Fibroblast of skin of left quadriceps (primary cell): ENCODE measurements at regions not wholly inside any gene's neighbourhood (a gene's known extent, or its start where the extent isn't known, plus 50 kb on each side); places are given as distances from the start of the nearest gene placed in this dataset.

Source experiments
- DNase-seq, 2 experiments: peaks; one replicate each; pipeline ENCODE4 v3.0.0-alpha.2; 2013; ENCODE audit warnings: low read depth in 2 of 2

DNA sequence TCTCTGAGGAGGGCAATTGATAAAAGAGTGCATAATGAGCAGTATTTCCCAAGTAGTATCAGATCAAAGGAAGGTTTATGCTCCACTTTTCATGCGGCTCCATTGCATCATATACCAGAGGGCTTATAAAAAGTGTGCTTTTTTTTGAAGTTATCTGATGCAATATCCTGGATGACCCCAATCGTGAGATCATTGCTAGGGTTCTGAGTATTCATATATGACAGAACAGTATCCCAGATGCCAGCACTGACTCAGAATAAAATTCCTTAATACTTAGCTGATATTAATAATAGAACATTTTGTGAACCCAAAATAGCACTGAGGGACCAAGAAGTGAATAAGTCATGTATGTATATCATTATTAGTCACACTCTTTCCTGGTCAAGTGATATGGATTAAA lies 945.5 kb upstream of the AGA start:
- DNase-seq: peak; percentile 5 to 7

- no peak for DNase-seq
Measured at GRCh38 chr4:178395798-178396197, 953.6 kb upstream of the AGA start.

DNA sequence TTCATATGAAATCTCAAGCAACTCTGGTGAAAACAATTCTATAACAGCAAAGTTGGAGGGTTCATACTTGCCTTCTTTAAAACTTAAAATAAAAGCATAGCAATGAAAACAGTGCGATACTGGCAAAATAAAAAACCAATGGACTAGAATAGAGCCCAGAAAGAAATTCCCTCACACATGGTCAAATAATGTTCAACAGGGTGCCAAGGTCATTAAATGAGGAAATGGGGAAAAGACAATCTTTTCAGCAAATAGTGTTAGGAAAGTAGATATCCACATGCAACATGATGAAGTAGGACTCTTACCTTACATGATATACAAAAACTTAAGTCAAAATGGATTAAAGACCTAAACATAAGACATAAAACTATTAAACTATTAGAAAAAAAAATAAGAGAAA lies 970.2 kb upstream of the AGA start:
- DNase-seq: no peak

DNA sequence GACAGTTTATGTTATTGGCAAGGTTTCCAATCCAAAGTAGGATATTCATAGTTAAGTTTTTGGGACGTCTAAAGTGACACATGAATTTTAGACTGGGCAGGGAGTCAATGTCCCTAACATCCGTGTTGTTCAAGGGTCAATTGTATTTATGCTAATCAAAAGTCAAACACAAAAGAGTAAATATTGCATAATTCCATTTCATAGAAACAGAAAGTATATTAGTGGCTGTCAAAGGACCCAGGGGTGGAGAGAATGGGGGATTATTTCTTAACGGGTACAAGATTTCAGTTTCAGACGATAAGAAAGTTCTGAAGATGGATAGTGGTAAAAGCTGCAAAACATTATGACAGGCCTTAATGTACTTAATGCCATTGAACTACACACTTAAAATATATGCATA lies 971.8 kb upstream of the AGA start:
- no peak for DNase-seq

DNA sequence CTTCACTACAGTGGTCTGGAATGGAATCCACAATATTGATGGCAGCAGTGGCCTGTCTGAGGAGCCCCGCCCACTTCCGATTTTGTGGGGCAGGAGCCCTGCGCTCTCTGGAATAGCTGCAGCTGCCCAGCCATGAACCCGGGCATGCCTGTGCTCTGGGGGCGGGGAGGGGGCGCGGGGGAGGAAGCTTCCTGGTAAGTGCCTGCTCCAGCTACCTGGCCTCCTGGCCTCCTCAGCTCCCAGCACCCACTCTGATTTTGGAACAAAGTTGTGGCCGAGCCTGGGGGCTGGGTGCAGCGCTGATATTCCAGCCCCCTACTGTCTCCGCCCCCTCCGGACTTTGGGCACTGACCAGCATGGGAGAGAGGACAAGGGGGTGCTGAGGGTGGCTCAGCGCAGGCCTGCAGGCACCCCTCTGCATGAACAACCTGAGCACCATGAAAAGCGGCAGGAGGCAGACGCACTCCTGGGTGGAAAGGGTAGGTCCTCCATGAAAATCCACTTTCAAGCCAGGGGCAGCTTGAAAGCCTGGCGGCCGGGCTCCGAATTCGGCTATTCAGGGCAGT lies 972.7 kb upstream of the AGA start:
- DNase-seq: no peak

DNA sequence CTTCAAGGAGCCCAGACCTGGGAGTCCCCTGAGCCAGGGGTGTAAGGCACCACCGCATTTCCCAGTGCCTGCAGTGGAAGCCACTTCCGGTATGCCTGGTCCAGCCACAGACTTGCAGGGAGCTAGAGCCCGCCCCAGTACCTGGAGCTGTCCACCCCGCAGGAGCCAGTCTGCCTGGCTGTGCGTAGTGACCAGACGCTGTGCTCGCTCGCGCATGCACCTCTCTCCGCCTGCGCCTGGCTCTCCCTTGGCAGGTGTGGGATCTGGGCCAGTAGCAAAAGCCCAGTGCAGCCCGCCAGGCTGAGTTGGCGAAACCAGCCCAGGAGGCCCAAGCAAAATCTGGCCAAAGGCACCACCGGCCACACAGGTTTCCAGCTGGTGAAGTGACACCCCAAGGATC lies 973.7 kb upstream of the AGA start:
- no peak for DNase-seq

GRCh38 chr4:178423366-178423765 lies 981.1 kb upstream of the AGA start:
- DNase-seq: no peak

- DNase-seq: no peak
Measured at GRCh38 chr4:178426871-178427270, 984.6 kb upstream of the AGA start.

- no peak for DNase-seq
Measured at GRCh38 chr4:178427663-178428062, 985.4 kb upstream of the AGA start.

DNA sequence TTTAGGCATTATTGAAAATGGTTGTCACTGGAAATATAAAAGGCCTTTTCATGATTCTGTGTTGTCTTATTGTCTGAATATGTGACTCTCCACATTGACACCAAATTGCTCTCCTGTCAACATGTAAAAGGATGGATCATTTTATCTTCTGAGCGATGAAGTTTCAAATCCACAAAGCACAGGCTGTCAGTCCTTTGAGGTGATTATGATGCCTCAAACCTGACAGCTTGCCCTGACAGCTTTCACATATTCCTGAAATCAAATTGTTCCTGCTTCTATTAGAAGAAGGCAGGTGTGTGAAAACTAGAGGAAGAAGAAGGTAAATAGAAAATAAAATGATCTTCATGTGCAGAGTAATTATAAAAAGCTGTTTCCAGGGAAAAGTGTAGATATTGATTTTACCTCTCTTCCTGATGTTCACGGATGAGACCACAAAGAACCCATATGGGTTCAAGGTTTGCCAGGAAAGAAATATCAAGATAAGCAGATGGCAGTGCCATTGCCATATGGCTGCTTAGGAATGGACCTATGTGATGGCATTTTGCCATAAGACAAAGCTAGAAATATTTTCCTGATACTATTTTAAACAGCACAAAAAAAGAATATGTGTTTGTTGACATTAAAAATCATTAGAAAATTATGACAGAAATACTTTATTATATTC lies 1006.3 kb upstream of the AGA start:
- DNase-seq: no peak

GRCh38 chr4:178450614-178451013 lies 1008.4 kb upstream of the AGA start:
- DNase-seq: no peak

- DNase-seq: no peak
Measured at GRCh38 chr4:178453057-178453456, 1010.8 kb upstream of the AGA start.

GRCh38 chr4:178457286-178457685 lies 1015.0 kb upstream of the AGA start:
- no peak for DNase-seq

GRCh38 chr4:178462710-178463109 lies 1020.5 kb upstream of the AGA start:
- DNase-seq: no peak

DNA sequence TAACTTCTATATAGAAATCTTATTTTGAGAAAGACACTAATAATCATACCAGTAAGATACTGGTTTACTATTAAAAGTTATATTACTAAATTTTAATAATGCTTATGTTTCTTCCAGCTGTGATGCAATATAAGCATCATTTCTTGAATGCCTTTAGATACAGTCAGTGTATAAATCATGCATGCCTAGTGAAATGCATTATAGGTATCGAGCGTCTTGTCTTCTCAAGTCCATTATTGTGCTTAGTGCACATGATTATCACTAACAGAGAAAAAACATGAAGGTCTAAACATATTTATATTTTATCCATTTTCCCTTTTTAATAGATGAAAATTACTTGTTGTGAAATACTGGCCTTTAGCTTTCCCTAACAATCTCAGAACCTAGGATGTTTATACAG lies 1021.5 kb upstream of the AGA start:
- no peak for DNase-seq

DNA sequence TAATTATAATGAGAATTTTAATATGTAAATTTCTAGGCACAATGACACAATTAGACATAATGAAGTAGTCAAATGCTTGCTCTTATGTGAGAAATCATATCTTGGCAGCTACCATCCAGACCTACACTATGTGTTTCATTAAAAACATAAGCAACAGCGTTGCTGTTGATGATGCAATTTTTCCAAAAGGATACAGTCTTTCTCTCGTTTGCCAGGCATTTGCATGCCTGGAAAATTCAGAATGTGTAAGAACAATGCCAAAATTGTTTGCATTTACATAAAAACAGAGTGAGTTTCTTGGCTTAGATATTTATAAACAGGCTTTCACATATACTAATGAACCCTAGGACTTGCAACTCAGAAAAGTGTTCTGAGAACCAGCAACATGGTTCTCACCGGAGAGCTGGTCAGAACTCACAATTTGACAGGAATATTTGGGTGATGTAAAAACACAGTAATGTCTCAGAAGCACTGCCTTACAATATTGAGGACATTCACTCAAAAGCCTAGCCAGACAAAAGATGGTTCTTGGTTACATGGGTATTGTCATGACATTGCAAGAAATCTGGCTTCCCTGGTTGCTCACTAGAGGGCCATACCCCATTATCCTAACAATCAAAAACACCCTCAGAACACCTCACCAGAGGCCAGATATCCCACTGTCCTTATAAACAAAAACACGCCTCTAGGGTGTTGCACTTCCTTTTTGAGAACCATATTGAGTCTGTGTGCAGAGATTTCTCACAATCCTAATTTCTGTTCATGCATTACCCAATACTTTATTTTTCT lies 1029.0 kb upstream of the AGA start:
- no peak for DNase-seq

- no peak for DNase-seq
Measured at GRCh38 chr4:178471994-178472393, 1029.8 kb upstream of the AGA start.

DNA sequence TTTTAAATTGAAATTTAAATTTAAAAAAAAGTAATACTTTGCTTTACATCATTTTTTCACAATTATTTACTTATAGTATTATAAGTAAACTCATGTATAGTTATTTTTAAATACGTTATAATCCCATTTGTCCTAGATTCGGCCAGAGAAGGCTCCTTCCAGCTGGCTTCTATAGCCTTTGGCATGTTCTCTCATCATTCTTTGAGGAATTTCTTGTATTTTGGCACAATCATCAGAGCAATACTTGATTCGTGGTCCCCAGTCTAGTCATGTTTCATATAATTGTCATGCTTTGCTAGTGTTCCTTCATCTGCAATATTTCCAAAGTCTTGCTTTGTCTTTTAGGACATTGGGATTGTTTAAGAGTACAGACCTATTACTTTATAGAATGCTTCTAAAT lies 1037.9 kb upstream of the AGA start:
- DNase-seq: no peak

- no peak for DNase-seq
Measured at GRCh38 chr4:178480881-178481280, 1038.6 kb upstream of the AGA start.

DNA sequence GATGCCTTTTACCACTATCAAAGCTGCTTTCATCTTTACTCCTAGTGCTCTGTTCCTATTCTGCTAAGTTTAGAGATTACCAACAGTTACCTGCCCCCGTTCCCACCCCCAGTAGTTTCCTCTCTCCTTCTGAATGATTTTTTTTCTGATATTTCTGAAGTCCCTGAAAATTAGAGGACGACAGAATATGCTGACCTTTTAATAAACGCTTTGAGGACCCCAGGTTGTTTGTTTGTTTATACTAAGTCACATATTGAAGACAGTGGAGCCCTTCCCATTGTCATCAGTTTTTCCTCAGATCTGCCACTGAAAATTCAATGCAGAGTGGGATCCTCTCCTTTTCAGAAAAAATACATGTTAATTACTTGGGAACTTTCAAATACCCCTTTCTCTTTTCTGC lies 1039.3 kb upstream of the AGA start:
- DNase-seq: no peak

- DNase-seq: no peak
Measured at GRCh38 chr4:178523038-178523437, 1080.8 kb upstream of the AGA start.

- DNase-seq: no peak
Measured at GRCh38 chr4:178535939-178536579, 1093.8 kb upstream of the AGA start.

GRCh38 chr4:178553201-178553600 lies 1111.0 kb upstream of the AGA start:
- DNase-seq: no peak
